NCI-H69 (cell line): ENCODE measurements at regions not wholly inside any gene's neighbourhood (a gene's known extent, or its start where the extent isn't known, plus 50 kb on each side); places are given as distances from the start of the nearest gene placed in this dataset.
A peak's percentile ranks its signal among the peaks of the same experiment; 100 is the strongest.

Experiments
- DNase-seq: peaks from one replicate; lab custom pipeline; 2025; lab: John Stamatoyannopoulos, UW

DNA sequence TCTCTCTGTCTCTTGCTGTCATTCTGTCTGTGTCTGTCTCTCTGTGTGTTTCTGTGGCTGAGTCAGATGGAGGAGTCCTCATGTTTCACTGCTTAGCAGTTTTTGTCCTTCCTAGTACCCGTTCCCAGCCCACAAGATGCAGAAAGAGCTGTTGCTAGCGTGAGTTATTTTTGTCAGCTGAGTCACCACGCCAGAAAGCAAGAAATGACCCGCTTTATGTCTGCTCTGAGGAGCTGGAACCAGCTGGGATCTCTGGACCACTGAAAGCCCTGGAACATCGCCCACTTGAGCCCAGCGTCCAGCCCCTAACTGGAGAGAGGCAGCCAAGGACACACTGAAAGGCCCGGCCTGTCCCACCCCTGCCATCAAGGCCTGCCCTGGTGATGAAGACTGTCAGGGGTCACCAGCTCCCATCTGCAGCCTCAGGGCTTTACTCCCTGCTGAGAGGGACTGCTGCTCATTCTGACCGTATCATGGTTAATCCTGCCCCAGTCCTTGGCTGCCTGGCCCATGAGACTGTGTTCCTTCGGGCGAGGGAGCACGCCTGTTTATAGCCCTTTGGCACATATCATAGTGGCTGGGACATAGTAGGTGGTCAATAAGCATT, 101.7 kb upstream of the TPM1 start:
- DNase-seq, result peak; percentile 15

- no peak for DNase-seq
Measured at GRCh38 chr15:62941699-62942098, 100.8 kb upstream of the TPM1 start.

DNA sequence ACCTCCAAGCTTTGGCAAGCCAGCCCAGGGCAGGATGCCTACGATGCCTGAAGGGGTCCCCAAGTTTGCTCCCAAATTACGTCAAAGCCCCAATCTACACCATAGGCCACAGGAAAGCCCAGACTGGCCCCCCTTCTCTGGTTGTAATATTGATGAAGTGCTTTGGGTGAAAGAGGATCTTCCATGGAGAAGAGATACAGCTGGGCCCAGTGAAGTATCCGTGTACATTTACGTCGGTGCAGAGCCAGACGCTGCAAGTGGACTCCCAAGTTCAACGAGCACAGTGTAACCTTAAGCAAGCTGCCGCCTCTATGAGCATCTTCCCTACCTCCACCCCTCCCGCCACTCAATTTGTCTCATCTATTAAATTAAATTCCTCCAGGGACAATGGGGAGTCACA, 100.1 kb upstream of the TPM1 start:
- DNase-seq, result no peak

DNA sequence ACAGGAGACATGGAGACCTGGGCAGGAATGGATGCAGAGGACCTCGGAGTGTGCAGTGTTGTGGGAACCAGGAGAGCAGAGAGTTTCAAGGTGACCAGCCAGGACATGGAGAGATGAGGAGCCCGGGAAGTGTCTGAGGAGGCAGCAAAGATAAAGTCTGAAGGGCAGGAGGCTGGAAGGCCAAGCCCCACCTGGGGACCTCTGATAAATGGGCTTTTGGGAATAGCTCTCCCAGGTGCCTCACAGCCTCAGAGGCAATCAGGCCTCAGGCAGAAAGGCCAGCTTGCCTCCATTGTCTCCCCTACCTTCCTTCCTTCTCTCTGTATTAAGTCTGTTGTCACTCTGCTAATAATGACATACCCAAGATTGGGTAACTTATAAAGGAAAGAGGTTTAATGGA, 97.5 kb upstream of the TPM1 start:
- DNase-seq, result no peak

DNA sequence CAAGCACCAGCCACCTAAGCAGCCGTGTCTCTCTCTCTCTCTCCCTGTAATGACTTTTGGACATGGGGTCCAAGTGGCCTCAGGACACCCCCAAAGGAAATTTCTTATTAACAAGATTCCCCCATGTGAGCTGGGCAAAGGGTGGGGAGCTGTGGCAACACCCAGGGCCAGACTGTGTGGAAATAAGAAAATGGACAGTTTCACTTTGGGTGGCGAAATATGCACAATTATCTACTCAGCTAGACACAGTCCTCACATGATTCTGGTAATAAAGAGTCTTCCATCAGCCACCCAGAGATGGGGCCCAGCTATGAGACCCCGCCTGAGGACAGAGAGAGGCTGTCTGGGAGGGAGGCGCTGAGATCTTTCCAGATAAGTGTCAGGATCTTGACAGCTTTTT, 96.8 kb upstream of the TPM1 start:
- no peak for DNase-seq

- no peak for DNase-seq
Measured at GRCh38 chr15:62946940-62947339, 95.6 kb upstream of the TPM1 start.

- no peak for DNase-seq
Measured at GRCh38 chr15:62950462-62950931, 92.0 kb upstream of the TPM1 start.

DNA sequence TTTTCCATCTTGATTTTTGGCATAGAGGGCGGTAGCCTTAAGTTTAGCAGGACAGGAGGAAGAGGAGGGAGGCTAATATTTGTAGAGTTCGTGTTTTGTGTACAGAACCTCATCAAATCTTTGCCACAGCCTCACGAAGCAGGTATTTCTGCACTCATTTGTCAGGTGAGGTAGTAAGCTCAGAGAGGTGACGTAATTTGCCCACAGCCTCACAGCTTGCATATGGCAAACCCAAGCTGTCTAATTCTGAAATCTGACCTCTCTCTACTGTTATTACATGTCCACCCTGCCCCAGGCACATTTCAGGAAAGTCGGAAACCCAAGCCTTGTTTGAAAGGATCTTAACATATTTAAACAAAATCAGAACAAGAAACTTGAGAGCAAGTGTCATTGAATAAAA, 91.1 kb upstream of the TPM1 start:
- peak; percentile 56 for DNase-seq

- DNase-seq, result no peak
Measured at GRCh38 chr15:62953021-62953420, 89.5 kb upstream of the TPM1 start.

GRCh38 chr15:62953496-62954045, 89.0 kb upstream of the TPM1 start:
- no peak for DNase-seq

DNA sequence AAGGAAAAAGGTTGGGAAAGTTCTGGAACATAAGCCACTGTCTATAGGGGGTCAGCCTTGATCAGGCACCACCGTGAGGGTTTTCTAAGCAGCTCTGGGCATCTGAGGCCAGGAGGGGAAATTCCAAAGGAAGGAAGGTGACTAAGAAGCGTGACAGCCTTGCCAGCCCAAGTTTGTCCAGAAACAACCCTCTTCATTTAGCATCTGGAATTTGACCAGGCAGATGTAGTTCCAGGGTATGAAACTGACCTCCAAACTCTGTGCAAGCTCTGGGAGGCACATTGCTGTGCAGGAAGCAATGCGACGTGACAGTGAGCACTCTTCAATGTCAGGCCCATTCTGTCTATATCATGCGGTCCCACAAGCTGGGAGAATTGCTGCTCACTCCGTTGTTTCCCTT, 85.4 kb upstream of the TPM1 start:
- no peak for DNase-seq

- peak; percentile 8 for DNase-seq
Measured at GRCh38 chr15:62958528-62959363, 83.8 kb upstream of the TPM1 start.

- DNase-seq, result no peak
Measured at GRCh38 chr15:62961134-62961533, 81.4 kb upstream of the TPM1 start.

DNA sequence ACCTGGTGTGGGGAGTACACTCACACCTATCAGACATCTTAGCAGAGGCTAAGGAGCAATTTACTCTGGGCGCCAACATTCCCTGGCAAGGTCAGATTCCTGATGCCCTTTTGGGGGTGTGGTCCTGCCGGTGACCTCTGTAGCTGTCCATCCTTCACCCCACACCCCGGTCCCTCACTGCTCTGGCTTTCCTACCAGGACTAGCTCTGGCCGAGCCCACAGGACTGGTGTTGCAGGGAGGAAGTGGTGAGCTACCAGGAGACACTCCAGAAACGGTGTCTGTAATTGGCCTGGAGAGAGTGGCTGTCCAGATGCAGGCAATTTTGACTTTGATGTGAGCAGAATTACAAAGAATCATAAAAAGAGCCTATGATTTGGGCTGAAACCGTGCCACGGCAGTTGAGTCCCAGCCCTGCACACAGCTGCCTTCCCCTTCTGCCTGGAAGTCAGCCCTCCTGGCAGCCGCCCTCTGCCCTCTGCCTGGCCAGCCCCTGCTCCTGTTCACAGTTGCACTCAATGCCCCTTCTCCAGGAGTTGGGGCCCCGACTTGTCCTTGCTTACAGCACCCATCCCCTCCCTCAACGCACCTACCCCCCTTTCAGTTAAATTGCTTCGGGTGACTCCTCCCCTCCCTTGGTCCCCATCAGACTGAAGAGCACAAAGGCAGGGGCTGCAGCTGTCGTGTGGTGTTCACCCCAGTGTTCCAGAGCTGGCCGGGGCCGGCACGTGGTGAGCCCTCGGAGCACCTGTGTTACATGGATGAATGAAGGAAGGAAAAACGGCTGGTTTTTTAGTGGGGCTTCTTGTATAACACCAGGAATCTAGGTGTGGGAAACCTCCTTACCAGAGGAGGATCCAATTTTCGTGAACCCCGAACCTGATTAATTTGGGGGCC, 80.2 kb upstream of the TPM1 start:
- DNase-seq, result no peak

DNA sequence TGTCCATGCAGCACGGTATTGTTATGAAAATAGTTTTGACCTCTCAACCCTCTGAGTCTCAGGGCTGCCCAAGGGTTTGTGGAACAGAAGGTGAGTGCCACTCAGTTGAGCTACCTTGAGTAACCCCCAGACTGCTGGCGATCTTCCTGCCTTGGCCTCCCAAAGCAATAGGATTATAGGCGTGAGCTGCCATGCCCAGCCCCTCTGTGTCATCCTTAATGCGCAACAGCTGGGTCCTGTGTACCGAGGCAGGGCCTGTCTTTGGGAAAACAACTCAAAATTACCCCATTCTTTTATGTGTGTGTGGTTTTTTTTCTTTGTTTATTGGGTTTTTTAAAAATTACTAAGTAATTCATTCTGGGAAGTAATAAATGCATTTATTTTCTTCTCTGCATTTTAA, 78.3 kb upstream of the TPM1 start:
- no peak for DNase-seq

GRCh38 chr15:62966294-62967078, 76.1 kb upstream of the TPM1 start:
- no peak for DNase-seq

DNA sequence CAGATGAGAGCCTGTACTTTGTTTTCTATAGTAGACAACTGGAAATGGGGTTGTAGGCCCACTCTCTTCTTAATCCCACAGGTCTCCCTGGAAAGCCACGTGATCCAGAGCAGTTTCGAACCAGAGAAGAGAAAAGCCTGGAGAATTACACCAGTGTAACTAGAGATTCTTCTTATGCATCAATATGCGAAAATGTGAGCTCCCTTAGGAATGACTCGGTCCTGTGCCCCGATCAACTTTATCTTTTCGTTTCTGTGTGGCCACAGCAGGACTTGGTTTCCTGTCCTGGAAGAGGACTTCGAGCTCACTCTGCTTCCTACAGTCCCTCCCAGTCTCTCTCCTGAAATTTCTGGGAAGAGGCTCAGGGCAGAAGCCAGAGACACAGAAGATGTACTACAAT, 73.8 kb upstream of the TPM1 start:
- no peak for DNase-seq

GRCh38 chr15:62969442-62970089, 73.0 kb upstream of the TPM1 start:
- DNase-seq, result no peak

- DNase-seq, result no peak
Measured at GRCh38 chr15:62972814-62973213, 69.7 kb upstream of the TPM1 start.

DNA sequence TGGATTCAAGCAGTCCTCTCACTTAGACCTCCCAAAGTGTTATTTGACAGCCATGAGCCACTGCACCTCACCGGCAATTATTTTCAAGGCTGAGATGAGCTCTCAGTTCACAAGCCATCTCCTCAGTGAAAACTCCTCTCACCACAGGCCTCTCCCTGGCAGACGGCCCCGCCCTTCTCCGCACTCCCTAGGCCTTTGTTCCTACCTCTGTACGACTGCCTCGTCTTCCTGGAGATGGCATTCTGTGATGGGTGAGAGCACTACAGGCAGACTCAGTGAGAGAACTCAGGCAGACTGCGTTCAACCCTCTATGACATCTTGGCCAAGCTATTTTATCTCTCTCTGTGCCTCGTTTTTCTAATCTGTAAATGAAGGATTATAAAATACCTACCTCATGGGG, 67.0 kb upstream of the TPM1 start:
- DNase-seq, result peak; percentile 23

DNA sequence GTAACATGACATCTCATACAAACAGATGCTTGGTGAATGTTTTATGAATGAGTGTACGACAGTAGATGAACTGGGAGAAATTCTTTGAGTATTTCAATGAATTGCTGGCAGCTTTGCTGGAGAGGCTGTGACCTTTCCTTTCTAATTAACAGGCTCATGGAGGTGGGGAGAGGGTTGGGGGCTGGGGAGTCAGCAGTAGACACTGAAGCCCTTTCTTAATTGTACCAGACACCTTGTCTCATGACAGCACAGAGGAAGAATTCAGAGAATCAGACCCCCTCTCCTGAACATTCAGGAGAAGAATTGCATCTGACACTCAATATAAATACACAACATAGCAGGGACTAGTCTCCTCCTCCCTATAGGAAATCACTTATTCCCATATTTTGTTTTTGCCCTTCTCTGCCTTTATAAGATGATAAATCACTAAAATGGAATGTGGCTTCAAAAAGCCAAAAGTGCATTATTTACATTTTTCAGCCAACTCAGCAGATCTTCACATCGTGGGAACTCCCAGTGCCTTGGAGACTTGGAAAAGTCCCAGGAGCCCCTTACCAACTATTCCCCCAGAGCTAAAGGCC, 66.2 kb upstream of the TPM1 start:
- DNase-seq, result no peak
